ENCODE measurements at regions not wholly inside any gene's neighbourhood (a gene's known extent, or its start where the extent isn't known, plus 50 kb on each side); places are given as distances from the start of the nearest gene placed in this dataset.

- H3K27me3 Mint-ChIP-seq (ENCODE audit: unreplicated experiment), result peaks cover 29% of the 10 kb centered on the region
- CTCF ChIA-PET, result no interaction called here
- H3K27ac Mint-ChIP-seq (ENCODE audit: unreplicated experiment), result no peak overlapping the region
- BruUV-seq (replicated peaks), result no TSS peak
- H3K36me3 Mint-ChIP-seq (ENCODE audit: insufficient read depth, unreplicated experiment), result no peaks in the 10 kb centered on the region
- no peak overlapping the region for H3K4me3 Mint-ChIP-seq (ENCODE audit: low read depth, unreplicated experiment)
- DNase-seq, result no peak
- no peaks in the 10 kb centered on the region for H3K4me1 Mint-ChIP-seq (ENCODE audit: low read depth, unreplicated experiment)
- no peak for TF ChIP-seq CTCF (IDR thresholded peaks at IDR 0.05; ENCODE audit: unreplicated experiment)
- H3K9me3 Mint-ChIP-seq (ENCODE audit: low read depth, unreplicated experiment), result no peaks in the 10 kb centered on the region
- intact Hi-C loops (cut with micrococcal nuclease; ENCODE audit: unreplicated experiment), result no loop called here
Observed at GRCh38 chr10:43899224-43899959, 250.7 kb upstream of the ZNF32 start.

GRCh38 chr10:43898592-43898991 lies 249.9 kb upstream of the ZNF32 start:
- no TSS peak for BruUV-seq (replicated peaks)
- H3K27me3 Mint-ChIP-seq (ENCODE audit: unreplicated experiment), result peaks cover 37% of the 10 kb centered on the region
- no peaks in the 10 kb centered on the region for H3K36me3 Mint-ChIP-seq (ENCODE audit: insufficient read depth, unreplicated experiment)
- no peak overlapping the region for H3K27ac Mint-ChIP-seq (ENCODE audit: unreplicated experiment)
- H3K4me3 Mint-ChIP-seq (ENCODE audit: low read depth, unreplicated experiment), result no peak overlapping the region
- TF ChIP-seq CTCF (IDR thresholded peaks at IDR 0.05; ENCODE audit: unreplicated experiment), result no peak
- no peak for DNase-seq
- CTCF ChIA-PET, result no interaction called here
- H3K4me1 Mint-ChIP-seq (ENCODE audit: low read depth, unreplicated experiment), result no peaks in the 10 kb centered on the region
- intact Hi-C loops (cut with micrococcal nuclease; ENCODE audit: unreplicated experiment), result no loop called here
- no peaks in the 10 kb centered on the region for H3K9me3 Mint-ChIP-seq (ENCODE audit: low read depth, unreplicated experiment)

- no peak overlapping the region for H3K4me3 Mint-ChIP-seq (ENCODE audit: low read depth, unreplicated experiment)
Observed at GRCh38 chr10:43897765-43898419, 249.2 kb upstream of the ZNF32 start.

GRCh38 chr10:43892062-43892770 lies 243.5 kb upstream of the ZNF32 start:
- H3K36me3 Mint-ChIP-seq (ENCODE audit: insufficient read depth, unreplicated experiment), result no peaks in the 10 kb centered on the region
- H3K4me3 Mint-ChIP-seq (ENCODE audit: low read depth, unreplicated experiment), result no peak overlapping the region
- no peaks in the 10 kb centered on the region for H3K4me1 Mint-ChIP-seq (ENCODE audit: low read depth, unreplicated experiment)
- intact Hi-C loops (cut with micrococcal nuclease; ENCODE audit: unreplicated experiment), result no loop called here
- peaks cover 2% of the 10 kb centered on the region for H3K9me3 Mint-ChIP-seq (ENCODE audit: low read depth, unreplicated experiment)
- no peak overlapping the region for H3K27ac Mint-ChIP-seq (ENCODE audit: unreplicated experiment)
- no peak for DNase-seq
- CTCF ChIA-PET, result no interaction called here
- no peak for TF ChIP-seq CTCF (IDR thresholded peaks at IDR 0.05; ENCODE audit: unreplicated experiment)
- BruUV-seq (replicated peaks), result no TSS peak
- peaks cover 37% of the 10 kb centered on the region for H3K27me3 Mint-ChIP-seq (ENCODE audit: unreplicated experiment)

More at GRCh38 chr10:43897765-43898419, 249.2 kb upstream of the ZNF32 start:
- peaks cover 37% of the 10 kb centered on the region for H3K27me3 Mint-ChIP-seq (ENCODE audit: unreplicated experiment)
- H3K36me3 Mint-ChIP-seq (ENCODE audit: insufficient read depth, unreplicated experiment), result no peaks in the 10 kb centered on the region
- BruUV-seq (replicated peaks), result no TSS peak
- TF ChIP-seq CTCF (IDR thresholded peaks at IDR 0.05; ENCODE audit: unreplicated experiment), result no peak
- H3K4me1 Mint-ChIP-seq (ENCODE audit: low read depth, unreplicated experiment), result no peaks in the 10 kb centered on the region
- CTCF ChIA-PET, result no interaction called here
- no peak overlapping the region for H3K27ac Mint-ChIP-seq (ENCODE audit: unreplicated experiment)
- no peaks in the 10 kb centered on the region for H3K9me3 Mint-ChIP-seq (ENCODE audit: low read depth, unreplicated experiment)
- intact Hi-C loops (cut with micrococcal nuclease; ENCODE audit: unreplicated experiment), result no loop called here
- DNase-seq, result no peak

Data from Calu3 (cell line).